Upper lobe of right lung (tissue), 1 donor: ENCODE measurements at regions not wholly inside any gene's neighbourhood (a gene's known extent, or its start where the extent isn't known, plus 50 kb on each side); places are given as distances from the start of the nearest gene placed in this dataset.

Experiments used
- ATAC-seq: fragments of 200-7000 bp; cut with Tn5 transposase; one replicate; pipeline ENCODE4 v1.9.1; 2020; ENCODE audit warnings: mild to moderate bottlenecking, moderate library complexity
- DNase-seq: peaks from one replicate; pipeline ENCODE4 v3.0.0-alpha.2; 2020
- H3K27ac ChIP-seq: fragments of 200-600 bp; one replicate; pipeline ENCODE4 v1.8.0; 2022
- H3K27me3 ChIP-seq: fragments of 200-600 bp; one replicate; pipeline ENCODE4 v1.8.0; 2022; ENCODE audit warnings: mild to moderate bottlenecking
- H3K36me3 ChIP-seq: fragments of 200-600 bp; one replicate; pipeline ENCODE4 v1.8.0; 2022
- H3K4me1 ChIP-seq: fragments of 200-600 bp; one replicate; pipeline ENCODE4 v1.8.0; 2022
- H3K4me3 ChIP-seq: fragments of 200-600 bp; one replicate; pipeline ENCODE4 v1.8.0; 2022; ENCODE audit warnings: mild to moderate bottlenecking
- H3K9me3 ChIP-seq: fragments of 200-600 bp; one replicate; pipeline ENCODE4 v1.8.0; 2022
- intact Hi-C: fragments of 100-400 bp; cut with DNase I; formaldehyde crosslinking; loops from one replicate; pipeline ENCODE4 v1.11.0; 2022
- TF ChIP-seq, protein P1 (sequence below): fragments of 200-600 bp; IDR thresholded peaks from one replicate; pipeline ENCODE4 v1.8.0; 2022; ENCODE audit warnings: antibody characterized with exemption
- donor health status: DM: no; HTN: yes; CAD: no; lungs with severe emphysema.

DNA sequence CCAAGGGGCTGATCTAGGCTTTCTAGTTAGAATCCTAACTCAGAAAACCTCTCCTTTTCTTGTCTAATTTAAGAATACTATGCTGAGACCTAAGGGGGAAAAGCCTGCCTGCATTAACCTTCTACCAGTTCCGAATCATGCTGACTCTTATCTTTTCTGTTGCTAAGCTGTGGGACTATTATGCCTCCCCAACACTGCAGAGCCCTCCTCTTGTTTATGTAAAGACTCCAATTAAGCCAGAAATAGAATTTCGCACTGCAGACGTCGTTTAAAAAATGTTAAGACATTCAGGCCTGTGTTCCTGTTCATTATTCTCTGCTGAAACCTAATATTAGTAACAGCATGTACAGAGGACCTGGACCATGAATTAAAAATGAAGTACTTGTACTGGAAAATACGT, 310.6 kb upstream of the ATP11B start:
- Histone ChIP-seq H3K36me3 (no peaks in the 10 kb centered on the region), H3K4me3 (no peak overlapping the region), H3K27ac (no peak overlapping the region), H3K9me3 (no peaks in the 10 kb centered on the region), H3K4me1 (no peaks in the 10 kb centered on the region), H3K27me3 (no peaks in the 10 kb centered on the region)
- DNase-seq (no peak), ATAC-seq (no peak)
- TF ChIP-seq, protein P1, sequence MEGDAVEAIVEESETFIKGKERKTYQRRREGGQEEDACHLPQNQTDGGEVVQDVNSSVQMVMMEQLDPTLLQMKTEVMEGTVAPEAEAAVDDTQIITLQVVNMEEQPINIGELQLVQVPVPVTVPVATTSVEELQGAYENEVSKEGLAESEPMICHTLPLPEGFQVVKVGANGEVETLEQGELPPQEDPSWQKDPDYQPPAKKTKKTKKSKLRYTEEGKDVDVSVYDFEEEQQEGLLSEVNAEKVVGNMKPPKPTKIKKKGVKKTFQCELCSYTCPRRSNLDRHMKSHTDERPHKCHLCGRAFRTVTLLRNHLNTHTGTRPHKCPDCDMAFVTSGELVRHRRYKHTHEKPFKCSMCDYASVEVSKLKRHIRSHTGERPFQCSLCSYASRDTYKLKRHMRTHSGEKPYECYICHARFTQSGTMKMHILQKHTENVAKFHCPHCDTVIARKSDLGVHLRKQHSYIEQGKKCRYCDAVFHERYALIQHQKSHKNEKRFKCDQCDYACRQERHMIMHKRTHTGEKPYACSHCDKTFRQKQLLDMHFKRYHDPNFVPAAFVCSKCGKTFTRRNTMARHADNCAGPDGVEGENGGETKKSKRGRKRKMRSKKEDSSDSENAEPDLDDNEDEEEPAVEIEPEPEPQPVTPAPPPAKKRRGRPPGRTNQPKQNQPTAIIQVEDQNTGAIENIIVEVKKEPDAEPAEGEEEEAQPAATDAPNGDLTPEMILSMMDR: no peak
- intact Hi-C loops: no loop called here

DNA sequence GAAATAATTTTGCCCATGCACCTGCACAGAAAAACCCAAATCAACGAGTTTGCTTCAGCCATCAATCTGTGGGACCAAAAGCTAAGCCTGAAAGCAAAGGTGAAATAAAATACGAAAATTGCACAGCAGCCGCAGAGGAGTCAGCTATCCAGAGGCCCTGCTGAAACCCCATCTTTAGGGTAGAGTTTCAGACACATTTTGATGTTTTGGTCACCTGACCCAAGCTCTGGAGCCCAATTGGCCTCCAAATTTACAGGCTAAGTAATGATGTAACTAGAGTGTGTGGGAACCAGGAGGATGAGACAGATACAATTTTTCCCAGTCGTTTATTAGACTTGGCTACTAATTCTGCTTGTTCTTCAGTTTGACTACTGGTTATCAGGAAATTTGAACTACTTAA, 308.6 kb upstream of the ATP11B start:
- ATAC-seq (no peak), DNase-seq (no peak)
- Histone ChIP-seq H3K4me1 (no peaks in the 10 kb centered on the region), H3K9me3 (no peaks in the 10 kb centered on the region), H3K4me3 (no peak overlapping the region), H3K27ac (no peak overlapping the region), H3K27me3 (no peaks in the 10 kb centered on the region), H3K36me3 (no peaks in the 10 kb centered on the region)
- intact Hi-C loops: no loop called here
- TF ChIP-seq, protein P1: no peak

DNA sequence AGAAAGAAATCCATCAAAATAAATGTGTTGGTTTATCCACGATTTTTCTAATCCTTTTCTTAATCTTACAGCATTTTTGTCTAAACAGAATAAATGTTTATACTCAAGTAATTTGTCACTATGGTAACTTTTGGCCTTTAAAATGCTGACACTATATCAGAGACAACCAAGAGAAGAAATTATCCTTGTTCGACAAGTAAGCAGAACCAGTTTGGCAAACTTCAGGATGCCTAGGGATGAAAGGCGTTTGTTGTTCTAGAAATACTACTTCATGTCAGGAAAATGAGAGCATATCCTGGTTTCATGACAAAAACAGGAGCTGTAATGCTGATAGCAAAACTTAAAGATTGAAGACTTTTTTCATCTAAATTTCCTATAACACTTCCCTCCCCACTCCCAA, 308.0 kb upstream of the ATP11B start:
- Histone ChIP-seq H3K27ac (no peak overlapping the region), H3K27me3 (no peaks in the 10 kb centered on the region), H3K4me3 (no peak overlapping the region), H3K9me3 (no peaks in the 10 kb centered on the region), H3K4me1 (no peaks in the 10 kb centered on the region), H3K36me3 (no peaks in the 10 kb centered on the region)
- ATAC-seq: no peak
- intact Hi-C loops: no loop called here
- no peak for DNase-seq
- TF ChIP-seq, protein P1: no peak

DNA sequence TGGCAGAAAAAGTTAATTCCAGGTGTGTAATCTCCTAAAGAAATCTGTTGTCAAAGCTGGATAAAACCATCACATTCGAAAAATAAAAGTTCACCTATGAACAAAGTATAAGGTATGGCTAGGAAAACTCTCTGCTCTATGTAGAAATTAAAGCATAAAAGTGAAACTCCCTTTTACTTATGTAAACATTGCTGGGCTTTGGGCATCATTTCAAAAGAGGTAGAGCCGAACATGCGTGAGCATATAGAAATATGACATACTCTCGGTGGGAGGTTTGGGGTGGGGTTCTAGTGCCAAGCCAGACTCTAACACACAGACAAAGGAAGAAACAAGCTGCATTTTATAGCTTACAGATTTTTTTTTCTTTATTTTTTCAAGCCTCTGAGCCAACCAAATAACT, 306.8 kb upstream of the ATP11B start:
- Histone ChIP-seq H3K4me1 (no peaks in the 10 kb centered on the region), H3K27ac (no peak overlapping the region), H3K9me3 (no peaks in the 10 kb centered on the region), H3K36me3 (no peaks in the 10 kb centered on the region), H3K4me3 (no peak overlapping the region), H3K27me3 (no peaks in the 10 kb centered on the region)
- DNase-seq (no peak), ATAC-seq (no peak)
- intact Hi-C loops: no loop called here
- TF ChIP-seq, protein P1: no peak

DNA sequence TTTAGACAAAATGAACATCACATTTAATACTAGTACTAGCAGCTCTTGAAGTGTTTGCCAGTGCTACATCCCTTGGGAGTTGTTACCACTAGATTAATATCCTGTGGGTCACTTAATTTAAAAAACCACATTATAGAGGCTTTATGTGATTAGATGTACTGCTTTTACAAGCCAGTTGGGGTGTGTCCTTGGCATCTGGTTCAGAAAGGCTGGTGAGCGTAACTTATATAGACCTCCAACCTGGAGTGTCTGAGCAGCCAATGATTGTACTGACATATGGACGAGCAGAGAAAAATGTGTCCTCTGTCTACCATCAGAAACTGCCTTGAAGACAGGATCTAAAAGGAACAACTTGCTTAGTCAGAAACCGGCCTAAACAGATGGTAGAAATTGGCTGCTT, 306.2 kb upstream of the ATP11B start:
- H3K4me3 ChIP-seq: no peak overlapping the region
- no peaks in the 10 kb centered on the region for H3K27me3 ChIP-seq
- DNase-seq (no peak), ATAC-seq (no peak)
- no peaks in the 10 kb centered on the region for H3K4me1 ChIP-seq
- H3K36me3 ChIP-seq: no peaks in the 10 kb centered on the region
- intact Hi-C loops: no loop called here
- no peaks in the 10 kb centered on the region for H3K9me3 ChIP-seq
- TF ChIP-seq, protein P1: no peak
- H3K27ac ChIP-seq: no peak overlapping the region

DNA sequence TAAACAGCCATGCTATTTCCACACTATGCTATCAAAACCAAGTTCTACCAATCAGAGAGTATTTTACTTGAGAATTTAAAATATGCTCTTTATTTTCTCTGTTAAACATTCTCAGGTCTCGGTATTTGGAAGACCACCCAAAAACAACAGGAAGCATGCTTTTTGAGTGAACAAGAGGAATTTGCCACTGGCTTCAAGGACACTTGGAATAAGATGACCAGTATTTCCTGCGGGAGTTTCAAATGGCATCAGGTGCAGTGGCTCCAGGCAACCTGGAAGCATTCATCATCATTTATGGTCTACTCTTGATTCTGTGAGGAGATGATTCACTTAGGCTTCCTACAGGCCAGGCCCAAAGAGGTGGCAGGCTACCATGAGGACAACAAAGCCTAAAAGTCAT, 305.7 kb upstream of the ATP11B start:
- Histone ChIP-seq H3K9me3 (no peaks in the 10 kb centered on the region), H3K4me1 (no peaks in the 10 kb centered on the region), H3K36me3 (no peaks in the 10 kb centered on the region), H3K27ac (no peak overlapping the region), H3K27me3 (no peaks in the 10 kb centered on the region), H3K4me3 (no peak overlapping the region)
- TF ChIP-seq, protein P1: no peak
- intact Hi-C loops: no loop called here
- no peak for ATAC-seq
- DNase-seq: no peak
